ENCODE measurements at regions not wholly inside any gene's neighbourhood (a gene's known extent, or its start where the extent isn't known, plus 50 kb on each side); places are given as distances from the start of the nearest gene placed in this dataset.

- TF ChIP-seq CHD7 (IDR thresholded peaks at IDR 0.05; ENCODE audit: insufficient replicate concordance, low read length) = no peak
- no peak for TF ChIP-seq CTCF (IDR thresholded peaks at IDR 0.05; ENCODE audit: control extremely low read depth in 1 of 3, insufficient read depth in 1 of 3, low read depth in 1 of 3, low read length in 3 of 3)
- TF ChIP-seq TAF7 (optimal IDR thresholded peaks at IDR 0.05; ENCODE audit: borderline replicate concordance, low read depth, low read length) = no peak
- no peak for TF ChIP-seq POLR2AphosphoS5 (IDR thresholded peaks at IDR 0.05; ENCODE audit: low read depth, low read length)
- TF ChIP-seq TAF1 (IDR thresholded peaks at IDR 0.05; ENCODE audit: low read depth, low read length) = no peak
- TF ChIP-seq RFX5 (IDR thresholded peaks at IDR 0.05; ENCODE audit: borderline replicate concordance, low read depth, low read length) = no peak
- no peak for TF ChIP-seq CBX5 (IDR thresholded peaks at IDR 0.05; ENCODE audit: low read depth, low read length)
- no peak for TF ChIP-seq BACH1 (IDR thresholded peaks at IDR 0.05; ENCODE audit: low read length)
- TF ChIP-seq SP4 (IDR thresholded peaks at IDR 0.05; ENCODE audit: low read length) = no peak
Measured at GRCh38 chr5:15082096-15082495, 210.5 kb upstream of the ANKH start (continued).

Data from H1 (cell line).